HG03280 (cell line): ENCODE measurements at regions not wholly inside any gene's neighbourhood (a gene's known extent, or its start where the extent isn't known, plus 50 kb on each side); places are given as distances from the start of the nearest gene placed in this dataset.

Experiments
- ATAC-seq: cut with Tn5 transposase; IDR thresholded peaks from one replicate; pipeline ENCODE4 v1.9.1; 2021; ENCODE audit warnings: mild to moderate bottlenecking, moderate library complexity; ENCODE audit not compliant: unreplicated experiment

- ATAC-seq = no peak
Observed at GRCh38 chr2:21591926-21592325, 468.2 kb downstream of the TDRD15 start.

- no peak for ATAC-seq
Observed at GRCh38 chr2:21599417-21599816, 475.6 kb downstream of the TDRD15 start.

- no peak for ATAC-seq
Observed at GRCh38 chr2:21602789-21603188, 479.0 kb downstream of the TDRD15 start.

GRCh38 chr2:21607572-21607971 lies 483.8 kb downstream of the TDRD15 start:
- ATAC-seq = no peak

- ATAC-seq = no peak
Observed at GRCh38 chr2:21610304-21610703, 486.5 kb downstream of the TDRD15 start.

GRCh38 chr2:21617885-21618434 lies 494.2 kb downstream of the TDRD15 start:
- no peak for ATAC-seq

- ATAC-seq = no peak
Observed at GRCh38 chr2:21620771-21621170, 497.0 kb downstream of the TDRD15 start.

GRCh38 chr2:21627938-21628337 lies 504.2 kb downstream of the TDRD15 start:
- ATAC-seq = no peak

- no peak for ATAC-seq
Observed at GRCh38 chr2:21633015-21633414, 509.2 kb downstream of the TDRD15 start.

GRCh38 chr2:21633466-21633865 lies 509.7 kb downstream of the TDRD15 start:
- no peak for ATAC-seq

GRCh38 chr2:21633911-21634310 lies 510.1 kb downstream of the TDRD15 start:
- no peak for ATAC-seq

- no peak for ATAC-seq
Observed at GRCh38 chr2:21640046-21640445, 516.3 kb downstream of the TDRD15 start.

GRCh38 chr2:21642647-21643046 lies 518.9 kb downstream of the TDRD15 start:
- no peak for ATAC-seq

GRCh38 chr2:21643180-21643579 lies 519.4 kb downstream of the TDRD15 start:
- ATAC-seq = no peak

GRCh38 chr2:21644266-21644665 lies 520.5 kb downstream of the TDRD15 start:
- ATAC-seq = no peak

- no peak for ATAC-seq
Observed at GRCh38 chr2:21646345-21646744, 522.6 kb downstream of the TDRD15 start.

GRCh38 chr2:21650569-21650968 lies 526.8 kb downstream of the TDRD15 start:
- no peak for ATAC-seq

GRCh38 chr2:21655136-21655535 lies 531.4 kb downstream of the TDRD15 start:
- ATAC-seq = no peak

GRCh38 chr2:21656330-21657075 lies 532.7 kb downstream of the TDRD15 start:
- ATAC-seq = no peak

GRCh38 chr2:21657445-21657844 lies 533.7 kb downstream of the TDRD15 start:
- ATAC-seq = no peak

- ATAC-seq = no peak
Observed at GRCh38 chr2:21658269-21658668, 534.5 kb downstream of the TDRD15 start.

- ATAC-seq = no peak
Observed at GRCh38 chr2:21658907-21659477, 535.2 kb downstream of the TDRD15 start.
